Brain microvascular endothelial cell (primary cell): ENCODE measurements at regions not wholly inside any gene's neighbourhood (a gene's known extent, or its start where the extent isn't known, plus 50 kb on each side); places are given as distances from the start of the nearest gene placed in this dataset.
"Not testable (repeated sequence)": the region's sequence is repeated elsewhere in the genome, so short reads cannot be mapped to it uniquely, and the experiment has no call there.

ENCODE experiments used
- DNase-seq: peaks from one replicate; pipeline ENCODE4 v3.0.0-alpha.2; 2020
- H3K27ac ChIP-seq: fragments of 250-450 bp; sonication (Bioruptor Pico); 2 replicates; pipeline ENCODE4 v1.5.1; 2020; ENCODE audit warnings: mild to moderate bottlenecking, moderate library complexity
- H3K27me3 ChIP-seq: fragments of 250-450 bp; sonication (Bioruptor Pico); replicated peaks from 2 replicates; pipeline ENCODE4 v1.5.1; 2020; ENCODE audit warnings: mild to moderate bottlenecking
- H3K36me3 ChIP-seq: fragments of 250-450 bp; sonication (Bioruptor Pico); replicated peaks from 2 replicates; pipeline ENCODE4 v1.5.1; 2020; ENCODE audit warnings: mild to moderate bottlenecking
- H3K4me3 ChIP-seq: 2 replicates; pipeline ENCODE4 v1.5.1; 2011; ENCODE audit warnings: low read depth, mild to moderate bottlenecking, control low read depth, low read length, moderate library complexity
- in situ Hi-C: cut with HindIII; loops from 2 replicates; pipeline ENCODE4 v1.10.0; 2017; ENCODE audit warnings: low sequenced_read_pairs, low pct_ligation_motif_present
- TF ChIP-seq, protein P1 (sequence below): IDR thresholded peaks from 2 replicates; pipeline ENCODE4 v1.5.1; 2011; ENCODE audit warnings: low read depth, mild to moderate bottlenecking, moderate library complexity, low read length, control low read depth, inconsistent platforms; ENCODE audit errors: missing control alignments

DNA sequence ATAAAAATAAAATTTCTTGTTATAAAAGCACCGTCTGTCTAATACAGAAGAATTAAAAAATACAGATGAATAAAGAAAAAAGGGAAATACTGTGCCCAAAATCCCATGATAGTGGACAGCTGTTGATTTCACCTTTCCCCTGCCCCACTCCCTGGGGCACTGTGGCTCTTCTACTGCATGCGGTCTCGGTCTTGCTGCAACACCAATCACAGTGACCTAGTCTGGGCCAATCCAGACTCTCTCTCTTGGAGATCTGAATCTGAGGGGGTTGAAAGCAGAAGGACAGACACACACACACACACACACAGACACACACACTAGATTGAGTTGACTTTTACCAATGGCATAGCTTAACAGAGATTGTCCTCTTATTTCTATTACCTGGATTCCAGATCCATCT lies 70.5 kb upstream of the FYN start:
- H3K36me3 ChIP-seq = no peaks in the 10 kb centered on the region
- H3K27ac ChIP-seq = no peak overlapping the region
- no peak overlapping the region for H3K4me3 ChIP-seq
- no peaks in the 10 kb centered on the region for H3K27me3 ChIP-seq
- in situ Hi-C loops = no loop called here
- no peak for DNase-seq
- TF ChIP-seq, protein P1, sequence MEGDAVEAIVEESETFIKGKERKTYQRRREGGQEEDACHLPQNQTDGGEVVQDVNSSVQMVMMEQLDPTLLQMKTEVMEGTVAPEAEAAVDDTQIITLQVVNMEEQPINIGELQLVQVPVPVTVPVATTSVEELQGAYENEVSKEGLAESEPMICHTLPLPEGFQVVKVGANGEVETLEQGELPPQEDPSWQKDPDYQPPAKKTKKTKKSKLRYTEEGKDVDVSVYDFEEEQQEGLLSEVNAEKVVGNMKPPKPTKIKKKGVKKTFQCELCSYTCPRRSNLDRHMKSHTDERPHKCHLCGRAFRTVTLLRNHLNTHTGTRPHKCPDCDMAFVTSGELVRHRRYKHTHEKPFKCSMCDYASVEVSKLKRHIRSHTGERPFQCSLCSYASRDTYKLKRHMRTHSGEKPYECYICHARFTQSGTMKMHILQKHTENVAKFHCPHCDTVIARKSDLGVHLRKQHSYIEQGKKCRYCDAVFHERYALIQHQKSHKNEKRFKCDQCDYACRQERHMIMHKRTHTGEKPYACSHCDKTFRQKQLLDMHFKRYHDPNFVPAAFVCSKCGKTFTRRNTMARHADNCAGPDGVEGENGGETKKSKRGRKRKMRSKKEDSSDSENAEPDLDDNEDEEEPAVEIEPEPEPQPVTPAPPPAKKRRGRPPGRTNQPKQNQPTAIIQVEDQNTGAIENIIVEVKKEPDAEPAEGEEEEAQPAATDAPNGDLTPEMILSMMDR = no peak

DNA sequence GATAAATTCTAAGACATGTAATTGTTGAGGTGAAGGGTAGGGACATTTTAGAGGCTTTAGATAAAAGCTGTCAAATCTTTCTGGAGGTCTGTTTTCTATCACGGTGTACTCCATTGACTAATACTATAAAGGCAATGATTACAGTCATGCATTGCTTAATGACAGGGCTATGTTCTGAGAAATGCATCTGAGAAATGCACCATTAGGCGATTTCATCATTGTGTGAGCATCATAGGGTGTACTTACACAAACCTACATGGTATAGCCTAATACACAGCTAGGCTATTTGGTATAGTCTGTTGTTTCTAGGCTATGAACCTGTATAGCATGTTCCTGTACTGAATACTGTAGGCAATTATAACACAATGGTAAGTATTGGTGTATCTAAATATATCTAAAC lies 71.3 kb upstream of the FYN start:
- in situ Hi-C loops = no loop called here
- no peaks in the 10 kb centered on the region for H3K27me3 ChIP-seq
- TF ChIP-seq, protein P1 = no peak
- H3K27ac ChIP-seq = no peak overlapping the region
- no peak overlapping the region for H3K4me3 ChIP-seq
- no peak for DNase-seq
- H3K36me3 ChIP-seq = no peaks in the 10 kb centered on the region

DNA sequence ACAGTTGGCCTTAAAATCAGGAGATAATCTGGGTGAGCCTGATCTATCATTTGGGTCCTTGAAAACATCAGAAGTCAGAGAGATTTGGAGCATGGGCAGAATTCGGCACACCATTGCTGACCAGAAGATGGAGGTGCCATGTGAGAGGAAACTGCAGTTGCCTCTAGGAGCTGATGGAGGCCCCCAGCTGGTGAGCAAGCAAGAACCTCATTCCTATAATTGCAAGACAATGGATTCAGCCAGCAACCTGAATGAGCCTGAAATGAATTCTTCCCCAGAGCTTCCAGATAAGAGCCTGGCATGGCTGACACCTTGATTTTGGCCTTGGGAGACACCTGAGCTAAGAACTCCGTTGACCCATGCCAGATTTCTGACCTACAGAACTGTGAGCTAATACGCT lies 76.3 kb upstream of the FYN start:
- no peaks in the 10 kb centered on the region for H3K27me3 ChIP-seq
- no peaks in the 10 kb centered on the region for H3K36me3 ChIP-seq
- no peak overlapping the region for H3K27ac ChIP-seq
- no peak overlapping the region for H3K4me3 ChIP-seq
- no peak for DNase-seq
- TF ChIP-seq, protein P1 = no peak
- in situ Hi-C loops = no loop called here

DNA sequence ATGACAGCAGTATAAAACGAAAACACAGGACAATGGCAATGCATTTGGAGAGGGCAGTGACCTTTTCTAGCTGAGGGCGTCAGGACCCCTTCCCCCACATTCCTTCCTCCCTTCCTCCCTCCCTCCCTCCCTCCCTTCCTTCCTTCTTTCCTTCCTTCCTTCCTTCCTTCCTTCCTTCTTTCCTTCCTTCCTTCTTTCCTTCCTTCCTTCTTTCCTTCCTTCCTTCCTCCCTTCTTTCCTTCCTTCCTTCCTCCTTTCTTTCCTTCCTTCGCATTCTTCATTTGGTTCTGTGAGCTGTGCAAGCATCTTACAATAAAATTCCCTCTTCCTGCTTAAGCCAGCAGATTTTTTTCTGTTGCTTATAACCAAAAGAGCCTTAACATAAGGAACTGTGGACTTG lies 76.7 kb upstream of the FYN start:
- in situ Hi-C loops, H3K27ac ChIP-seq, DNase-seq, H3K4me3 ChIP-seq, H3K36me3 ChIP-seq, H3K27me3 ChIP-seq: not testable (repeated sequence)

DNA sequence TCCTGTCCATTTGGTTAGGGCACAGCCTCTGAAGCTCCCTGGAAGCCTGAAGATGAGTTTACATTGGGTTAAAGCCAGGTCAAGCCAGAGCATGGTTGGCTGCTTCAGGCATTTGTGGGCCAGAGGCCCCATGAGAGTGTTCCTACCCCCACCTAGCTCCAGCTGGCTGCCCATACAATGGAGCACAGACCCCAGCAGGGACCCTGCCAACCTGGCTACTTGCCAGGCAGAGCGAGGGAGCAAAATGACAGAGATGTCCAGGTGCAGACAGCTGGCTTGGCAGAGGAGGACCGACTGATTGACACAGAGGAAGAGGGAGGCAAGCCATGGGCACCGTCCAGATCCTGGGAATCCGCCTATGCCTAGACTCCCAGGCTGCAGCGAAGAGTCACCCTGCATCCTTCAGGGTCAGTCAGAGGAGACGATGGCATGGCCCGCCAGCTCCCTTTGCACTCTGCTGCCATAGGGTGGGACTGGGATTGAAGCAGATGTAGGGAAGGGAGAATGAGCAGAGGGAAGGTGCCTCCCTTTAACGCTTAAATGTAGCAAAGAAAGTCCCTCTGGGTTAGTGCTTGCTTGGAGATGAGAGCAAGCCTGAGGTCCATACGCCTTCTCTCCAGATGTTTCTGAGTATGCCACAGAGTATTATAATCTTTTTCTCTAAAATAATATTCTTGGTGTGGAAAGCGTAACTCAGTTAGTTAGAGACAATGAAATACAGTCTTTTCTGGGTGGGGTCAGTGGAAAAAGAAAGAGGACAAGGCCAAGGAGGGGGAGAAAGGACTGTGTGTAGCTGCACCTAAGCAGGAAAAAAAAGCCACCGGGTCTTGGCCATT lies 77.6 kb upstream of the FYN start:
- in situ Hi-C loops = no loop called here
- Histone ChIP-seq H3K27me3 (no peaks in the 10 kb centered on the region), H3K4me3 (no peak overlapping the region), H3K27ac (no peak overlapping the region), H3K36me3 (no peaks in the 10 kb centered on the region)
- TF ChIP-seq, protein P1 = no peak
- DNase-seq = no peak

DNA sequence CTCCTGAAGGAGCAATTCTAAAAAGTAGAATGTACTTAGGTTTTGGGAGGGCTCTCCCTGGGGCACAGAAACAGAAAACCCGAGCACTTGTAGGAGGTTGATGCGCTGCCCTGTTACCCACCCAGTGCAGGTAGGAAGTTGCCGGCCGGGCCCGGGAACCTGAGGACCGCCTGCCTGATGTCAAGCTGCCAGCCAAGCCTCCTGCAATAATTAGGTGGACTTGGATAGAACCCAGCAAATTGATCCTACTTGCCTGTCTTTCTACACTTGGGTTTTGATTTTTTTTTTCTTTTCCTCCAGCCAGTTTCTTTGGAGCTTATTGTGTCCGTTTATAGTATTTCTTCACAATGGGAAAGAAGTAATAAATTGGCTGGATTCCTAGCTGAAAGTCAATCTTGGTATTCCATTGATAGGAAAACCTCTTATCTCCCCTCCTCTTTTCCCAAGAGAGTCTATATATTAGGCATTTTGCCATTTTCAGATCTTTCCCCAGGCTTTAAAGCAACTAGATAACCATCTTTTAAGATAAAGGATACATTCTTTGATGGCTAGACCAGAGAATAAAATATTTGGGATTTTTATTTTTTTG lies 78.3 kb upstream of the FYN start:
- in situ Hi-C loops = no loop called here
- no peak overlapping the region for H3K4me3 ChIP-seq
- no peaks in the 10 kb centered on the region for H3K27me3 ChIP-seq
- DNase-seq = no peak
- no peaks in the 10 kb centered on the region for H3K36me3 ChIP-seq
- TF ChIP-seq, protein P1 = no peak
- H3K27ac ChIP-seq = no peak overlapping the region
